ENCODE measurements at regions not wholly inside any gene's neighbourhood (a gene's known extent, or its start where the extent isn't known, plus 50 kb on each side); places are given as distances from the start of the nearest gene placed in this dataset.

DNA sequence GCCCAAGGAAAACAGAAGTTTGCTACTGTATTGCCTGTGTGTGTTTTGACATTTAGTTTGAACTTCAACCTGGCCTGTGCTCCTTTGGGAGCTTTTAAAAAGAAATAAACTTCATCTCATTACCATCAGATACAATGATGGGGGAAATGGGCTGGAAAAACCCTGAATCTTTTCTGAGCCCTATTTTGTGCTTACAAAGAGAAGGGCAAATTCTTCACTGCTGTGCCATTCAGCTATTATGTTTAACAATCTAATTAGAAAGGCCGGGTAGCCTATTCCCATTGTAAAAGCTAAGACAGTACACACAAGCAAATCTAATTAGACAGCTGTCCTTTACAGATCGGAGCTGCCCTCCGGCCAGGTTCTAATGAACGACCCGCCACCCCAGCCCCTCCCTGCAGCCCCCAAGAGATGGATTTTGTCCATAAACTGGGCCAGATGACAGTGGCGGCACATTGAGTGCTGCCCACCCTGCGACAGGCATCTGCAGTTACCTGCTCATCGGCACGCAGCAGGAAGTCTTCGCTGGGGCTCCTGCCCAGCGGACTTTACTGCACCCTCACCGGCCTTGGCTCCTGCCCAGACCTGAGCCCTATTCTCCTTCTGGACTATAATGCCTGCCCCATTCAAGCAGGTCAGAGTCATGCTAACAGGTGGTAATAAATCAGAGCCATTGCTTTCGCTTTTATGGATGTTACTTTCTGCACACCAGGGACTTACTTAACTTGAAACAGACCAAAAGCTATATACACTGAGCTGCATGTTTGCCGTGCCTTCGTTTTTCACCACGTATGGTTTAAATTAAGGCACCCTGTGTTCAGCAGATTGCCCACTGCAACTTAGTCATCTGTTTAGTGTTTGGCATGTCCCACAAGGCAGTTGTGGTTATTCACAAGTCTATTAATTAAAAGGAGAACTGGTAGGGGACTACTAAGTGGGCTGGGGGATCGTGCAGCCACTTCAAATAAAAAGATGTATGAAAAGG, 549.6 kb downstream of the FGF9 start:
- DNase-seq (ENCODE audit: low read depth in 2 of 2, low spot score in 1 of 2) = no peak

DNA sequence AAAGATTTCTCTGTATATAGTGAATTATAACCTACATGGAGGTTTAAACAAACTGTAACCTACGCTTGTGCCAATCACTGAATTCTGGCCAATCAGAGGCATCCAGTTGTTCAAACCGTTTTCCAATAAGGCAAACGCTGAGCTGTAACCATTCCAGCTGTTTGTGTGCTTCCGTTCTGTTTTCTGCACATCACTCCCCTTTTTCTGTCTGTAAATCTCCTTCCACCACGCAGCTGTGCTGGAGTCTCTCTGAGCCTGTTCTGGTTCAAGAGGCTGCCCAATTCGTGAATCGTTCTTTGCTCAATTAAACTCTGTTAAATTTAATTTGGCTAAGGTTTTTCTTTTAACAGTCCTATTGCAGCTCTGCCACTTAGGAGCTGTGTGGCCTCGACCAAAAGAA, 552.5 kb downstream of the FGF9 start:
- DNase-seq (ENCODE audit: low read depth in 2 of 2, low spot score in 1 of 2) = no peak

DNA sequence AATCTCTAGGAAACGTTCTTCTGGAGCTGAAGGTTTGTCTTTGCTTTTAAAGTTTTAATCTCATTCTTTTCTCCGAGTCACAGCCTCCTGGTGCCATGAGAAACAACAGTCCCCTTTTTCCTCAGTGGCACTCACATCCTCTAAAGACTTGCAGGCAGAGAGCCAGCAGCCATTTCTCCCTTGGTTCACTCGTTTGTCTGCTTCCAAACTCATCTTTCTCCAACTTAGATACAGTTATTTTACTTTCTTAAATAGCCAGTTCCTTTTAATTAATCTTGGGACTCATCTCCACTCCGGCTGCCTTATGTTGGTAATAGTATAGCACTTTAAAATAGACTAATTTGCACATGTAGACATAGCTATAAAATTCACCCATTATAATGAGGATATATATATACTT, 555.2 kb downstream of the FGF9 start:
- DNase-seq (ENCODE audit: low read depth in 2 of 2, low spot score in 1 of 2) = no peak

DNA sequence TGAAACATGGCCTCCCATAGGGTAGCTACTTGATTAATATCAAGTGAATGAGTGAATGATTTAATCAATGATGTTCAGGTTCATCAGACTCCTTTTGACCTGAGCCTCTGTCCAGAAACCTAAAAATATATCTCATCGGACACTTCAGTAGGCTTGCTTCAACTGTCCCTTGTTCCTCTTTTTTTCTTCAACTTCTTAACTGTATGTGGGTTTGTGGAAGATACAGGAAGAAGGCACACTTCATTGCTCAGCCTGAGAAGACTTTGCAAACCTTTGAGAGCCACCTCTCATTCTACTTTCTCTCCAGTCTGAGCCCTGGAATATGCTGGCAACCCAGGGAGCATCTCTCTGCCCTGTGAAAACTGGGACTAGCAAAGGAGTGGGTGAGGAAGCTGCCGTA, 557.0 kb downstream of the FGF9 start:
- no peak for DNase-seq (ENCODE audit: low read depth in 2 of 2, low spot score in 1 of 2)

DNA sequence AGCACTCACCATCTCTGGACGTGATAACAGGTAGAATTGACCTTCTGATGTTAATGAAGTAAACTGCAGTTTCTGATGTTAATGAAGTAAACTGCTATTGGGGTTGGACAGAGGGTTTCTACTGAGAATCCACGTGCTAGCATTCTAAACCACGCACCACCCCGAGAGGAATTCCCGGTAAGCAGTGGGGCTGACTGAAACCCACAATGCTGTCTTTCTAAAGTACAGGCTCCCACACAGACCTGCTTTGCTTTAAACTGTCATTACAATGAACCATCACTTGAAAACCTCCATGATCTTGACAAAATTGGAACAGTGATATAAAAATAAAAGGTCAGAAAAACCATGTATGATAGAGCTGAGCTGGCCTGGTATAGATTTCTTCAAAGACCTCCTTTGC, 559.0 kb downstream of the FGF9 start:
- no peak for DNase-seq (ENCODE audit: low read depth in 2 of 2, low spot score in 1 of 2)

DNA sequence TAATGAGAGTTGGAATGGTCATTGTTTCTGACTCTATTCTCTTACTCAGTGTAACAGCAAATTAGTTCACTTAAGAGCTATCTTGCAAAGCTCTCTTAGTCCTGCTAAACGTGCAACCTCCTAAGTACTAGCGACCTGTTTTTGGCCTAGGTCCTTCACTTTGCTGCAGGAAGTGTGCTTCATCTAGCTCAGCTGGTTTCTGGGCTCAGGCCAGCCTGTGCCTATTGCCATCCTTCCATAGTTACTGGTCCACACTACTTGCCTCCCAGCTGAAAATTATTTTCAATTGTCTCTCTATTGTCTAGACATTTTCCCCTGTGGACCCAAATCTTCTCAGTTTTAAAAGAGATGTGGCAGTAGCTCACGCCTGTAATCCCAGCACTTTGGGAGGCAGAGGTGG, 561.3 kb downstream of the FGF9 start:
- DNase-seq (ENCODE audit: low read depth in 2 of 2, low spot score in 1 of 2) = no peak

DNA sequence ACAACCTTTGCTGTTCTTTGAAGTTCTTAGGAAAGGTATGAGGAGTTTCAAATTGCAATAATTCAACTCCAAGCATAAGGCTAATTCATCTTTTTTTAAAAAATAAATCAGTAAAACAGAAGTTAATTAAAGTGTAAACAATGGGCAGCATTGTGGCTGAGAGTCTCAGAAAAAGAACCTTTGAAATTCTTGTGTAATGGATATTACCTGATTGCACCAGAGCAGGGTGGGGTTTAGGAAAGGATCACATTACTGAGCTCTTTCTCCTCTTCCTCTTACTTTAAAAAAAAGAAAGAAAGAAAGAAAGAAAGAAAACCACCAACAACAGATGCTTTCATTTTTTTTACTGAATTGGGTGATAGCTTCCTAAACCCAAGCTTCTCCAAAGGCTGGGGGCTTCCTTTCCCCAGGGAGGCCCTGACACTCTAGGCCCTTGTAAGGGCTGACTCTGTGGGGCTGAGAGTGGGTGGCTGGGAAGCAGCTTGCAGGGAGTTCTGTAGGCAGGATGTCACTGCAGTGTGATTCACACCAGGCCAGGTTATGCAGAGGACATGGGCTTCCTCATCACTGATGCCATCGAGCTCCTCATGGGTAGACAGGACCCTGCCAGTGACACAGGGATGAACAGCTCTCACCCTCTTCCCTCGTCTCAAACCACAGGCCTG, 564.5 kb downstream of the FGF9 start:
- DNase-seq (ENCODE audit: low read depth in 2 of 2, low spot score in 1 of 2) = no peak

DNA sequence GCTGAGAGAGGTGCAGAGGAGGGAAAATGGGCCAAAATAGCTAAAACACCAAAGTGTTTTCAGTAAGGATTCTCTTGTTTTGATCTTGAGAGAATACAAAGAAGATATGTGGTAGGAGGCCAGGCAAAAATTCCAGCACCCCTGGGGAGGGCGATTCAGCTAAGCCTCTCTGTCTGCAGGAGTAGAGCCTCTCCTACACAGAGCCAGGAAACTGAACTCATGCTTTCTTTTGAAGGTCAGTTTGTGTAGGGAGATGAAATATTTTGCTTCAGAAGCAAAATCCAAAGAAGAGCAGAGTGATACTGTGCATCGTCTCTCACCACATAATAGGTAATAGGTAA, 565.0 kb downstream of the FGF9 start:
- DNase-seq (ENCODE audit: low read depth in 2 of 2, low spot score in 1 of 2) = no peak

DNA sequence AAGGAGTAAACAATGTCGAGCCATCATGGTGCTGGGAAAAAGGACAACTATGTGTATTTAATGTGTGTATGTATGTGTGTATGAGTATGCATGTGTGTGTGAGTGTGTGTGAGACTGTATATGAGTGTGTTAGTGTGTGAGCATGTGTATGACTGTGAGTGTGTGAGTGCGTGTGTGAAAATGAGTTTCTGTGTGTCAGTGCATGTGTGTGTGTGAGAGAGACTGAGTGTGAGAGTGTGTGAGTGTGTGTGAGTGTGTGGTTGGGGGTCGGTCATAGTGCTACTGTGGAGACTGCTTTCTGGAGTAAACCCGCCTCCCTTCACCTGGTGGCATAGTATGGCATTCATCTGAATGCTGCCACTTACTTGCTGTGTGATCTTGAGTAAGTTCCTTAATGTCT, 567.4 kb downstream of the FGF9 start:
- no peak for DNase-seq (ENCODE audit: low read depth in 2 of 2, low spot score in 1 of 2)

DNA sequence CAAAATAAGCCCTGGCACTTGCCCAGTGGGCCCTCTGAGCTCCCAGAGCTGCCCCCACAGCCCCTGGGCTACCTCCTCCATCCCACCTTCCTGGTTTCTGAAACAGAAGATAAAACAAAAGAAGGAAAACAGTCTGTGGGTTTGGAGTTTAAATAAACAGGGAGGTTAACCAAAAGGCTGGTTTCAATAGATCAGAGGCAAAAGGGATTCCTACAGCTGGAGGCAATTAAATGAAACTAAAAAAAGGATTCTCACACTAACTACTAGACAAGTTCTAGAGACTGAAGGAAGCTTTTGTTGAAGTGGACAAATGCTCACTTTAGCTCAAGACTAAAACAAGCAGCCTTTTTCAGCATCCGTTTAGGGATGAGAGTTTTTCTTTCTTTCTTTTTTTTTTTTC, 569.8 kb downstream of the FGF9 start:
- DNase-seq (ENCODE audit: low read depth in 2 of 2, low spot score in 1 of 2) = no peak

DNA sequence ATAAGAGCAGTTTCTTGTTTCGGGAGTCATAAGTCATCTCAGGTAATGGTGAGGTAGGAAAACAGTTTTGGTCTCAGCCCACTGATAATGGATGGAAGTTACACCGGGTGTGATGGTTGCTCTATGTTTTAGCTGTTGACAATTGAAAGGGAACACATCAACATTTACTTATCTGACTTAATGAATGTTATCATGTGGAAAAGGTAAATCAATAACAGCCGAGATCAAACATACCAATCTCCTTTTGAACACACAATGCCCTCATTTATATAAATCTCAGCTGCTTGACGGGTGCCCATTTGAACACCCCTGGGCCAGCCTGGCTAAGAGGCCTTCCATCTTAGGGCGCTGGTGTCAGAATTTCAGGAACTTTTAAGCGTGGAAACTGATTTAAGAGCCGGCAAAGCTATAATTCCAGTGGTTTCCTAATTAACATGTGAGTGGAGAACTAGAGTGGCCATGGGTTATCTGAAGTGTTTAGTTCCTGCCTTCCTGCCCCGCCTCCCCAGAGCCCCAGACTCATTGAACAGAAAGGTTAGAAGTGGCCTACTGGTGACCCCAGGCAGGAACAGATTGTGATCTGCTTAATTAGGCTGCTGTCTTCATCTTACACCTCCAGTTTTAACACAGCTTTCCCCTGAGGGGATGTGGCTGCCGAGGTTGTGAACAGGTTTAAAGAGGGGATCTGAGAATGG, 572.7 kb downstream of the FGF9 start:
- DNase-seq (ENCODE audit: low read depth in 2 of 2, low spot score in 1 of 2) = no peak

DNA sequence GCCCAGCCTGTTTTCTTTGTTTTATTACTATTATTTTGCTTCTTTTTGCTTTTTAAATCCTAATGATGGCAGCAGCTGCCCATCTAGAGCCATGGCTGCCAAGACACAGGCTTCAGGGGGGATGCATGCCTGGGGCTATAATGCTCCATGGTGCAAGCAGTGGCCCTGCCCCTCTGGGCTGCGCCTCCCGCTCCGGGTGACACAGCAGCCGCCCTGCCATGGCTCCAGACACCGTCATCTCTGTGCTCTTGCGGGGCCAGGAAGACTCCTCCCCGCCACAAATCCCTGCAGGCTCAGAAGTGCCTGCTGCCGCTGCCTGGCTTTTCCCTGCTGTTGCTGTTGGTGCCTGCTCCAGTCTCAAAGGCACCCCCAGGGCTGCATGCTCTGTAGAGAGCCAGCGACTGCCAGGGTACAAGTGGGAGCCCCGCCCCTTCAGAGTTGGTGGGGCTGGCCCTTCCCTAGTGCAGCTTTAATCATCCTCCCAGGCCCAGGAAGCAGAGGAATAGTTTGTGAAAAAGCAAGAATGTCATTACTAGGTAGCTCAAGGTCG, 581.5 kb downstream of the FGF9 start:
- DNase-seq (ENCODE audit: low read depth in 2 of 2, low spot score in 1 of 2) = no peak

DNA sequence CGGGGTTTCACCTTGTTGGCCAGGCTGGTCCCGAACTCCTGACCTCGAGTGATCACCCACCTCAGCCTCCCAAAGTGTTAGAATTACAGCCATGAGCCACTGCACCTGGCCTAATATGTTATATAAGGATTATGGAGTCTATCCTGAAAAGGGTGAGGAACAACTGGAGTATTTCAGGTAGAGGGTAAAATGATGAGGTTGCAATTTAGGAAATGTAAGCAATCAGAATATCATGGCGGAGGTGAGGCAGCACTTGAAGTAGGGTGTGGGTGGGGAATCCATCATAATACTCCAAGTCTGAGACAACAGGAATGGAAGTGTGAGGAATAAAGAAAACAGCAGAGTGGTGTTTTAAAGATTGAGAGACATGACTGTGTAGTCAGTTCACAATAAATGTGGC, 582.2 kb downstream of the FGF9 start:
- DNase-seq (ENCODE audit: low read depth in 2 of 2, low spot score in 1 of 2) = no peak

DNA sequence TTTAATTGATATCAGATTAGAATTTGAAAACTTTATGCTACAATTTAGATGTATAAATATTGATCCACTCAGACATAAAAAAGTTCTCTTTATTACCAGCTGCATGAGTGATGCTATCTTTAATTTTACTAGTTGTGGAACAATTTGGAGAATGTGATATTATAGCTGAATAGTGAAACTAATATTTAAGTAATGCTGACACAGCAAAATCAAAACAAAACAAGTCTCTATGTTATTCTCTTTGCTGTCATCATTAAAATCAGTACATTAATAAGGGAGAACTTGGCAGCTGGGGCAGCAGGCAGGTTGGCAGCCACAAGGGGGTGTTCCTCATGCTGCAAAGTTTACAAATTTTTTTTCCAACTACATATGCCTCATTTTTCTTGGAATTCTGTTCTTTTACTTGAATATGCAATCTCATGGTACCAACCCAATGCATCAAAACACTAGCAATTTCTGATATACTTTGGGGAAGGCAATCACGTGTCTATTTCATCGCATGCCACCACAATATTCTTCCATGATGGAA, 585.3 kb downstream of the FGF9 start:
- no peak for DNase-seq (ENCODE audit: low read depth in 2 of 2, low spot score in 1 of 2)

DNA sequence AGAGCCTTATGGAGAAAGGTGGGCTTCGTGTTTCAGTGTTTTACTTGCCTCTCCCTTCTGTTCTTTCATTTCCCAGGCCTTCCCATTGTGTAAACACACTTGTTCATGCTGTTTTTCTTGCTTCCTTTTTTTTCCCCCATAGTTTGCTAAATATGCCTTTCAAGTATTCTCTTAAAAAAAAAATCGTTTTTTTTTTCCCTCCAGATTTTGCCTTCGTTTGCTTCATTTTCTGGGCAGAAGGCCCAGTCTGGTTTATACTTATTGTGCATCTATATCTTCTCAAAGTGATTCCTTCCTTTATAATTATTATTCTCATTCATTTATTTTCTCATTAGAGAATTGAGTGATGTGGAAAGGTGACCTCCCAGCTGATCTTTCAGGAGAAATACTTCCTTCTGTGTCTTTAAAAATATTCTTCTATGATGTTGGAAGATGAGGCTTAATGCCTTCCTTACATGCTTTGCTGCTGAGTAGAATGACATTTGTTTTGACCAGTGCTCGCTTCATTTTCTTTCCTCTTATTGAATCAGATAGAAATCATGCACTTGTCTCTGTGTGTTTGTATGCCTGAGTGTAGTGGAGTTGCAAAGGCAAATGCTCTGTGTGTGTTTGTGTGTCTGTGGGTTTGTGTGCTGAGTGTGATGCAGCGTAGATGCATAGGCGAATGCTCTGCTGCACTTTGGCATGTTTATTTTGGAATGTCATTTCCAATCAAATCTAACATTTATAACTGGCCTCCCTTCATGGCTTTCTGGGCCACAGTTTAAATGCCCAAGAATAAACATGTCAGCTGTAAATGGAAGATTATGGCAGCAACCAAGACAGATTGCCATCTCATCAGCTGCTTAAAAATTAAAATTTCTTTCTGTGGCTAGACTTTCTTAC, 591.4 kb downstream of the FGF9 start:
- DNase-seq (ENCODE audit: low read depth in 2 of 2, low spot score in 1 of 2) = no peak

DNA sequence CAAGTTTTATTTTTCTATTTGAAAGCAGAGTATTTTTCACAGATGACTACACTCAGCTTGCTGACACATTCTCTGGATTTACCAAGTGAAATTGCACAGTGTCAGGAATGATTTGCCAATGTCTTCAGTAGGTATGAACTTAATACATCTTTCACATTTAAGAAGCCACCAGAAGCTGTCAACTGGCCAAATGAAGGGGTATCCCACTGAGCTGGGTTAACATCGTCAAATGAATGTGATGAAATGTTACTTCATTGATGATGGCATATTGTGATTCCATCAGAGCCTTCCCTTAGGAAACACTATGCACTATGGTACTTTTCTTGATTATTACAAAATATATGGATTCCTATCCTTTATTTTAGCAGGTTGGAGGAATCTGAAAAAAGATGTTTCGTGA, 592.3 kb downstream of the FGF9 start:
- DNase-seq (ENCODE audit: low read depth in 2 of 2, low spot score in 1 of 2) = no peak

DNA sequence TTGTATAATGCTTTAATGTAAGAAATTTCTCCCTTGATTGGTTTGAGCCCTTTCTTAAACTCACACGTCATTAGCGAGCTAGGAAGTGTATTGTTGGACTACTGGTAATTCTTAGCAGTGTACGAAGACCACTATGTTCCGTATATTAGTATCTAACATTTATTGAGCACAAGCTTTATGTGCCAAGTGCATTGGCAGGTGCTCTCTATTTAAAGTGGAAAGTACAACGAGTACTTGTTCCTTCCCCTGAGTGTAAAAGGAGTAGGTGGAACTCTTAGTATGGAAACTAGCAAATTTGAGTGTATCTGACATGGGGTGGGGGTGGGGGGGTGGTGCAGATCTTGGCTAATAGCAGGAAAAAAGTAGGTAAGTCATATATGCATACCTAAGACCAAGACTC, 594.7 kb downstream of the FGF9 start:
- DNase-seq (ENCODE audit: low read depth in 2 of 2, low spot score in 1 of 2) = no peak

DNA sequence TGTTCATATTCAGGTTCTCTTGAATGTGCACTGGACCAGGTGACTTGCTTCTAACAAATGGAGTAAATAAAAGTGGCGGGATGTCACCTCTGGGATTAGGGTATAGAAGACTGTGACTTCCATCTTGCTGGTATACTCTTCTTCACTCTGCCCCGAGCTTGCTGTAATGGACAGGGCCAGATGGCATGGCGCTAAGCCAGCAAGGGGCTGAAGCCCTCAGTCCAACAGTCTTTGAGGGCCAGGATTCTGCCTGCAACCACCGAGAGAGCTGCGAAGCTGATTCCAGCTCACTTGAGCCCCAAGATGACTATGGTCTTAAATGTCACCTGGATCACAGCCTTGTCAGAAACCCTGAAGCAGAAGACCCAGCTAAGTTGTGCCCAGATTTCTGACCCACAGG, 600.0 kb downstream of the FGF9 start:
- no peak for DNase-seq (ENCODE audit: low read depth in 2 of 2, low spot score in 1 of 2)

DNA sequence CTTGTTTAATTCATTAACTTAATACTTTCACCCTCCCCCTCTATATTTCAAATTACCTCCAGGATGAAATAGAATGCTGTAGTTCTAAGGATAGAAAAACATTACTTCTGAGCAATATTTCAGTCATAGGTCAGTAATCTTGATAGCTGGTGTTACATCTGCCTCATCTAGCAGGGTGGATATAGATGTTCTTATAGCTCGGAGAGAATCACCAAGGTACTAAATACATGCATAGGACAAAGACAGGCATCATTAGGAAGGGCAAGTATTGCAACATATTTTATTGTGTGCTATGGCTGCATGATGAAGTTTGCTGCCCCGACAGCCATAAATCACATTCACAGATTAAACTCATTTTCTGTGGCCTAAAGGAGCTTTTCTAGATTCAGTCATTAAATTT, 601.0 kb downstream of the FGF9 start:
- no peak for DNase-seq (ENCODE audit: low read depth in 2 of 2, low spot score in 1 of 2)

DNA sequence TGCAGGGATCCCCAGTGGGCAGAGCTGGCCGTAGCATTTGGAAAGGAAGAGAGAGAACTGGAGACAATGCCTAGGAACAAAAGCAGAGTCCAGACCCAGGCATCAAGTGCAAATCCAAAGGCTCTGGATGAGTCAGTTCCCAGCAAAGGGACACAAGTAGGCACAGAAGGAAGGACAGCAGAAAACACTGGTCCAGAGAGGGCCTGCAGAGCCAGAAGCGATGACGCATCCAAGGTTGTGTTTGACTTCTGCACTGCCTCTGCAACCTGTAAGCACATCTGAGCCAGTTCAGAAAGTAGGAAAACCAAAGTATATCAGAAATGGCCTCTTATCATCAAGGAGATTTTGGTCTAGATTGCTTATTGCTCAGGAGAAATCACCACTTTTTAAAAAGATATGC, 604.5 kb downstream of the FGF9 start:
- DNase-seq (ENCODE audit: low read depth in 2 of 2, low spot score in 1 of 2) = no peak

DNA sequence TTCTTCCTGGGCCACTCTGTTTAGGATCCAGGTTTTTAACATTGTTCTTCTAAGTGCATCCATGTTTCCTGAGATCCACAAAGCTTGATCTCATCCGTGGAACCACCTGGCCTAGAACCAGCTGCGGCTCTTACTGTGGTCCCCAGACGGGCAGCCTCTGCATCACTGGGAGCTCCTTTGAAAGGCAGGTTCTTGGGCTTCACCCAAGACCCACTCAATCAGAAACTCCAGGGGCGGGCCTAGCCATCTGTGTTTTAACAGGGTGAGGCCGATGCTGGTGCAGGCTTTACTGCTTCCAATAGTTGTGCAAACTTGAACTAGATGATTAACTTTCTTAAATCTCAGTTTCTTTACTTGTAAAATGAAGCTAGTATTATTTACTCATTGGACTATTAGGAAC, 605.7 kb downstream of the FGF9 start:
- no peak for DNase-seq (ENCODE audit: low read depth in 2 of 2, low spot score in 1 of 2)

Measured in stimulated activated CD8-positive, alpha-beta memory T cell treated with anti-CD3 and anti-CD28 coated beads, Interleukin-4, amount 100 ng/mL, for 4 hours (primary cell).